AG09319 (cell line): ENCODE measurements at regions not wholly inside any gene's neighbourhood (a gene's known extent, or its start where the extent isn't known, plus 50 kb on each side); places are given as distances from the start of the nearest gene placed in this dataset.
"Not testable (repeated sequence)": the region's sequence is repeated elsewhere in the genome, so short reads cannot be mapped to it uniquely, and the experiment has no call there.

ENCODE experiments used
- DNase-seq: peaks from one replicate; pipeline ENCODE4 v3.0.0-alpha.2; 2010; ENCODE audit warnings: low read depth; ENCODE audit errors: extremely low read depth
- TF ChIP-seq, protein P1 (sequence below): IDR thresholded peaks from 2 replicates; pipeline ENCODE4 v1.5.1; 2011; ENCODE audit warnings: low read depth, mild to moderate bottlenecking, inconsistent platforms, low read length, moderate library complexity

GRCh38 chr6:114886670-114887436 is 544.0 kb upstream of the HS3ST5 start:
- TF ChIP-seq, protein P1, sequence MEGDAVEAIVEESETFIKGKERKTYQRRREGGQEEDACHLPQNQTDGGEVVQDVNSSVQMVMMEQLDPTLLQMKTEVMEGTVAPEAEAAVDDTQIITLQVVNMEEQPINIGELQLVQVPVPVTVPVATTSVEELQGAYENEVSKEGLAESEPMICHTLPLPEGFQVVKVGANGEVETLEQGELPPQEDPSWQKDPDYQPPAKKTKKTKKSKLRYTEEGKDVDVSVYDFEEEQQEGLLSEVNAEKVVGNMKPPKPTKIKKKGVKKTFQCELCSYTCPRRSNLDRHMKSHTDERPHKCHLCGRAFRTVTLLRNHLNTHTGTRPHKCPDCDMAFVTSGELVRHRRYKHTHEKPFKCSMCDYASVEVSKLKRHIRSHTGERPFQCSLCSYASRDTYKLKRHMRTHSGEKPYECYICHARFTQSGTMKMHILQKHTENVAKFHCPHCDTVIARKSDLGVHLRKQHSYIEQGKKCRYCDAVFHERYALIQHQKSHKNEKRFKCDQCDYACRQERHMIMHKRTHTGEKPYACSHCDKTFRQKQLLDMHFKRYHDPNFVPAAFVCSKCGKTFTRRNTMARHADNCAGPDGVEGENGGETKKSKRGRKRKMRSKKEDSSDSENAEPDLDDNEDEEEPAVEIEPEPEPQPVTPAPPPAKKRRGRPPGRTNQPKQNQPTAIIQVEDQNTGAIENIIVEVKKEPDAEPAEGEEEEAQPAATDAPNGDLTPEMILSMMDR: no peak
- DNase-seq: no peak

GRCh38 chr6:114879693-114880092 is 536.9 kb upstream of the HS3ST5 start:
- DNase-seq: no peak
- TF ChIP-seq, protein P1: no peak

- DNase-seq: no peak
- TF ChIP-seq, protein P1: no peak
These were observed 535.3 kb upstream of the HS3ST5 start for GRCh38 chr6:114878091-114878490.

GRCh38 chr6:114874410-114874809 is 531.6 kb upstream of the HS3ST5 start:
- TF ChIP-seq, protein P1: no peak
- no peak for DNase-seq

DNA sequence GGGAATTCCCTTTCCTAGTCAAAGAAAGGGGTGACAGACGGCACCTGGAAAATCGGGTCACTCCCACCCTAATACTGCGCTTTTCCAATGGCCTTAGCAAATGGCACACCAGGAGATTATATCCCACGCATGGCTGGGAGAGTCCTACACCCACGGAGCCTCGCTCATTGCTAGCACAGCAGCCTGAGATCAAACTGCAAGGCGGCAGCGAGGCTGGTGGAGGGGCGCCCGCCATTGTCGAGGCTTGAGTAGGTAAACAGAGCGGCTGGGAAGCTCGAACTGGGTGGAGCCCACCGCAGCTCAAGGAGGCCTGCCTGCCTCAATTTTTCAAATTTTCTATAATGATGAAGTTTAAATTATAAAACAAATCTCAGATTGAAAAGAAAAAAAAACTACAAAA is 522.7 kb upstream of the HS3ST5 start:
- DNase-seq: not testable (repeated sequence)

- TF ChIP-seq, protein P1: no peak
- no peak for DNase-seq
These were observed 520.8 kb upstream of the HS3ST5 start for GRCh38 chr6:114863610-114864009.

DNA sequence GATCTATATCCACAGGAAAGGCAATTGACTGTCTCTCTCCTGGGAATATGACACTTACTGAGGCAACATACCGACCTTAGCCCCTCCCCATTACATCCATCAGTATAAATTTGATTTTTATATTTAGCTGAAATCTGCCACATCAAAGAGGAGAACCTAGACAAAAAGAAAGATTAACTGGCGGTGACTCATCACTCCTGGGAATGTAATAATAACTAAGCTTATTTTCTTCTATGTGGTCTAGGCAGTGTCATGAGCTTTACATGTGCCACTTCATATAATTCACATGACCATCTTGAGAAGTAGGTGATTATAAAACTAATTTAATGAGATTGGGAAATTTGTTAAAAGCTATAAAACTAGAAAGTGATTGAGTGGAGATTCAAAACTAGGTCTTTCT is 520.0 kb upstream of the HS3ST5 start:
- DNase-seq: no peak
- TF ChIP-seq, protein P1: no peak

- TF ChIP-seq, protein P1: no peak
- DNase-seq: no peak
These were observed 519.2 kb upstream of the HS3ST5 start for GRCh38 chr6:114862064-114862463.
